Keratinocyte (primary cell): ENCODE measurements at regions not wholly inside any gene's neighbourhood (a gene's known extent, or its start where the extent isn't known, plus 50 kb on each side); places are given as distances from the start of the nearest gene placed in this dataset.

ENCODE experiments used
- EZH2 ChIP-seq: IDR thresholded peaks from one replicate; pipeline ENCODE4 v1.6.1; 2012; ENCODE audit warnings: inconsistent platforms, mild to moderate bottlenecking, low read length, moderate library complexity
- TF ChIP-seq, protein P1 (sequence below), 3 experiments: IDR thresholded peaks in 1 of 3; conservative IDR thresholded peaks in 1 of 3; optimal IDR thresholded peaks in 1 of 3; 2 replicates in 2 of 3; 3 replicates in 1 of 3; pipeline versions ENCODE3 to v1.5.1; 2011; ENCODE audit warnings: low read length in 3 of 3, mild to moderate bottlenecking in 3 of 3, moderate library complexity in 2 of 3, control low read depth in 1 of 3, inconsistent platforms in 1 of 3; ENCODE audit not compliant: insufficient read depth in 2 of 3; ENCODE audit errors: extremely low read depth in 1 of 3

GRCh38 chr5:152046361-152046760 is 121.7 kb upstream of the GLRA1 start:
- TF ChIP-seq, protein P1, sequence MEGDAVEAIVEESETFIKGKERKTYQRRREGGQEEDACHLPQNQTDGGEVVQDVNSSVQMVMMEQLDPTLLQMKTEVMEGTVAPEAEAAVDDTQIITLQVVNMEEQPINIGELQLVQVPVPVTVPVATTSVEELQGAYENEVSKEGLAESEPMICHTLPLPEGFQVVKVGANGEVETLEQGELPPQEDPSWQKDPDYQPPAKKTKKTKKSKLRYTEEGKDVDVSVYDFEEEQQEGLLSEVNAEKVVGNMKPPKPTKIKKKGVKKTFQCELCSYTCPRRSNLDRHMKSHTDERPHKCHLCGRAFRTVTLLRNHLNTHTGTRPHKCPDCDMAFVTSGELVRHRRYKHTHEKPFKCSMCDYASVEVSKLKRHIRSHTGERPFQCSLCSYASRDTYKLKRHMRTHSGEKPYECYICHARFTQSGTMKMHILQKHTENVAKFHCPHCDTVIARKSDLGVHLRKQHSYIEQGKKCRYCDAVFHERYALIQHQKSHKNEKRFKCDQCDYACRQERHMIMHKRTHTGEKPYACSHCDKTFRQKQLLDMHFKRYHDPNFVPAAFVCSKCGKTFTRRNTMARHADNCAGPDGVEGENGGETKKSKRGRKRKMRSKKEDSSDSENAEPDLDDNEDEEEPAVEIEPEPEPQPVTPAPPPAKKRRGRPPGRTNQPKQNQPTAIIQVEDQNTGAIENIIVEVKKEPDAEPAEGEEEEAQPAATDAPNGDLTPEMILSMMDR (optimal IDR thresholded peaks at IDR 0.05 in 1 of 3, IDR thresholded peaks at IDR 0.05 in 1 of 3, conservative IDR thresholded peaks at IDR 0.05 in 1 of 3; ENCODE audit: extremely low read depth in 1 of 3, insufficient read depth in 2 of 3, low read length in 3 of 3), result no peak
- TF ChIP-seq EZH2, result no peak
